Pancreas (tissue), 10 donors: ENCODE measurements at regions not wholly inside any gene's neighbourhood (a gene's known extent, or its start where the extent isn't known, plus 50 kb on each side); places are given as distances from the start of the nearest gene placed in this dataset.

Experiments
- ATAC-seq, 4 donors: fragments of 200-7000 bp; cut with Tn5 transposase; one replicate each; pipeline versions ENCODE4 v1.8.0 to v1.9.1; 2020; ENCODE audit warnings: mild to moderate bottlenecking in 4 of 4, moderate library complexity in 4 of 4
- DNase-seq, 6 donors: peaks; one replicate each; pipeline ENCODE4 v3.0.0-alpha.2; 2020
- FAIRE-seq: peaks from 2 replicates; lab custom pipeline; 2012; peaks lifted over from hg19 to GRCh38; lab: Jason Lieb, UNC
- H3K27ac ChIP-seq, 4 donors: fragments of 200-600 bp; sonication (generic); 1 replicate in 3 of 4; 2 replicates in 1 of 4; pipeline versions ENCODE4 v1.5.0 to v1.8.0; 2020
- H3K27me3 ChIP-seq, 4 donors: fragments of 200-600 bp; one replicate each; pipeline ENCODE4 v1.8.0; 2021
- H3K36me3 ChIP-seq, 3 donors: fragments of 200-600 bp; sonication (generic) in 1 of 3; one replicate each; pipeline versions ENCODE4 v1.5.0 to v1.8.0; 2020 to 2021
- H3K4me1 ChIP-seq, 3 donors: fragments of 200-600 bp; one replicate each; pipeline ENCODE4 v1.8.0; 2021
- H3K4me3 ChIP-seq, 4 donors: fragments of 200-600 bp; sonication (generic) in 2 of 4; one replicate each; pipeline versions ENCODE4 v1.5.0 to v1.8.0; 2020 to 2021
- H3K9me3 ChIP-seq, 4 donors: fragments of 200-600 bp; one replicate each; pipeline ENCODE4 v1.8.0; 2021
- CTCF ChIP-seq, 4 donors: fragments of 200-600 bp; sonication (generic) in 3 of 4; IDR thresholded peaks; one replicate each; pipeline versions ENCODE4 v1.5.0 to v1.8.0; 2021; ENCODE audit warnings: antibody characterized with exemption in 4 of 4
- WGBS, 2 donors: extraction: QIAGEN DNeasy Blood & Tissue Kit; methylation state at CpG; one replicate each; pipeline ENCODE4 v1.1.7; 2013; 5-methylcytosine and 5-hydroxymethylcytosine counted together
- intact Hi-C, 3 donors: fragments of 100-400 bp; cut with DNase I; formaldehyde crosslinking; loops; one replicate each; pipeline versions ENCODE4 v1.11.1 to v1.14.2; 2022
- donor health status: healthy with polysubstance abuse.
- donor health status: DM: no; HTN: no; CAD: no; lungs with moderate emphysema.
- donor health status: DM: no; HTN: no; CAD: no.
- donor health status: control.
- donor health status: control.
- donor health status: Bipolar disorder and iron deficiency.
- donor health status: DM: yes; HTN: yes; CAD: no.
- donor health status: DM: no; HTN: no; CAD: no.
- donor health status: DM: no; HTN: no; CAD: no.
- donor health status: DM: yes; HTN: yes; CAD: no.

GRCh38 chr13:75137911-75138571, 343.9 kb downstream of the TBC1D4 start:
- Histone ChIP-seq H3K36me3 (no peaks in the 10 kb centered on the region), H3K4me1 (no peaks in the 10 kb centered on the region), H3K9me3 (no peaks in the 10 kb centered on the region), H3K4me3 (no peak overlapping the region), H3K27me3 (no peaks in the 10 kb centered on the region), H3K27ac (no peak overlapping the region)
- no peak for TF ChIP-seq CTCF (IDR thresholded peaks at IDR 0.05)
- ATAC-seq (no peak), DNase-seq (no peak), FAIRE-seq (no peak)
- 54 to 68% methylated on average over 3 of the region's 3 CpGs for WGBS, 2 donors
- intact Hi-C loops = no loop called here

- no peak for ATAC-seq
Observed at GRCh38 chr13:75136151-75136550, 345.8 kb downstream of the TBC1D4 start.

GRCh38 chr13:75135325-75135825, 346.6 kb downstream of the TBC1D4 start:
- Histone ChIP-seq H3K27ac (no peak overlapping the region), H3K4me3 (no peak overlapping the region), H3K4me1 (no peaks in the 10 kb centered on the region), H3K27me3 (no peaks in the 10 kb centered on the region), H3K36me3 (no peaks in the 10 kb centered on the region), H3K9me3 (no peaks in the 10 kb centered on the region)
- no peak for DNase-seq
- 54 to 70% methylated on average over 6 of the region's 6 CpGs for WGBS, 2 donors
- no peak for TF ChIP-seq CTCF (IDR thresholded peaks at IDR 0.05)
- intact Hi-C loops = no loop called here
- ATAC-seq = no peak
- FAIRE-seq = no peak

More at GRCh38 chr13:75136151-75136550, 345.8 kb downstream of the TBC1D4 start:
- TF ChIP-seq CTCF (IDR thresholded peaks at IDR 0.05) = no peak
- Histone ChIP-seq H3K27me3 (no peaks in the 10 kb centered on the region), H3K27ac (no peak overlapping the region), H3K4me3 (no peak overlapping the region), H3K36me3 (no peaks in the 10 kb centered on the region), H3K4me1 (no peaks in the 10 kb centered on the region), H3K9me3 (no peaks in the 10 kb centered on the region)
- 64 to 76% methylated on average over 1 of the region's 1 CpG for WGBS, 2 donors
- intact Hi-C loops = no loop called here
- no peak for DNase-seq
- no peak for FAIRE-seq

GRCh38 chr13:75132701-75133695, 349.0 kb downstream of the TBC1D4 start:
- FAIRE-seq (no peak), DNase-seq (no peak), ATAC-seq (no peak)
- H3K27me3 ChIP-seq = no peaks in the 10 kb centered on the region
- intact Hi-C loops = no loop called here
- no peaks in the 10 kb centered on the region for H3K9me3 ChIP-seq
- H3K36me3 ChIP-seq = no peaks in the 10 kb centered on the region
- 52 to 59% methylated on average over 3 of the region's 3 CpGs for WGBS, 2 donors
- H3K4me3 ChIP-seq = no peak overlapping the region
- TF ChIP-seq CTCF (IDR thresholded peaks at IDR 0.05) = no peak
- no peaks in the 10 kb centered on the region for H3K4me1 ChIP-seq
- H3K27ac ChIP-seq = no peak overlapping the region
